HG02610 (cell line): ENCODE measurements at regions not wholly inside any gene's neighbourhood (a gene's known extent, or its start where the extent isn't known, plus 50 kb on each side); places are given as distances from the start of the nearest gene placed in this dataset.
"Not testable (repeated sequence)": the region's sequence is repeated elsewhere in the genome, so short reads cannot be mapped to it uniquely, and the experiment has no call there.

Experiments used
- ATAC-seq: cut with Tn5 transposase; IDR thresholded peaks from one replicate; pipeline ENCODE4 v1.9.1; 2021; ENCODE audit warnings: mild to moderate bottlenecking, moderate library complexity; ENCODE audit not compliant: unreplicated experiment

- ATAC-seq = no peak
These were observed 93.6 kb upstream of the SSTR4 start for GRCh38 chr20:22941550-22941949.

- no peak for ATAC-seq
These were observed 92.4 kb upstream of the SSTR4 start for GRCh38 chr20:22942742-22943141.

GRCh38 chr20:22944062-22944461 is 91.0 kb upstream of the SSTR4 start:
- no peak for ATAC-seq

GRCh38 chr20:22944936-22945335 is 90.2 kb upstream of the SSTR4 start:
- no peak for ATAC-seq

- ATAC-seq = no peak
These were observed 88.5 kb upstream of the SSTR4 start for GRCh38 chr20:22946596-22946995.

GRCh38 chr20:22949331-22950109 is 85.6 kb upstream of the SSTR4 start:
- ATAC-seq = no peak

GRCh38 chr20:22951966-22952365 is 83.1 kb upstream of the SSTR4 start:
- ATAC-seq = no peak

GRCh38 chr20:22954661-22955060 is 80.5 kb upstream of the SSTR4 start:
- no peak for ATAC-seq

GRCh38 chr20:22958390-22958789 is 76.7 kb upstream of the SSTR4 start:
- ATAC-seq = no peak

- no peak for ATAC-seq
These were observed 72.3 kb upstream of the SSTR4 start for GRCh38 chr20:22962567-22963439.

- ATAC-seq = no peak
These were observed 71.5 kb upstream of the SSTR4 start for GRCh38 chr20:22963581-22963980.

- ATAC-seq = no peak
These were observed 68.2 kb upstream of the SSTR4 start for GRCh38 chr20:22966787-22967464.

- not testable (repeated sequence) for ATAC-seq
These were observed 67.4 kb upstream of the SSTR4 start for GRCh38 chr20:22967706-22968105.

- not testable (repeated sequence) for ATAC-seq
These were observed 66.1 kb upstream of the SSTR4 start for GRCh38 chr20:22969031-22969430.

GRCh38 chr20:22971077-22971476 is 64.0 kb upstream of the SSTR4 start:
- ATAC-seq = not testable (repeated sequence)

- no peak for ATAC-seq
These were observed 60.8 kb upstream of the SSTR4 start for GRCh38 chr20:22974354-22974753.

GRCh38 chr20:22977047-22977785 is 57.9 kb upstream of the SSTR4 start:
- ATAC-seq = no peak

- ATAC-seq = no peak
These were observed 51.1 kb upstream of the SSTR4 start for GRCh38 chr20:22984008-22984407.

- ATAC-seq = no peak
These were observed 50.5 kb upstream of the SSTR4 start for GRCh38 chr20:22984606-22985005.

- no peak for ATAC-seq
These were observed 49.8 kb upstream of the SSTR4 start for GRCh38 chr20:22985239-22985778.
